K562 (cell line): ENCODE measurements at regions not wholly inside any gene's neighbourhood (a gene's known extent, or its start where the extent isn't known, plus 50 kb on each side); places are given as distances from the start of the nearest gene placed in this dataset.

ENCODE experiments used
- ATAC-seq: fragments of 200-7000 bp; cut with Tn5 transposase; 3 replicates; pipeline ENCODE4 v1.9.1; 2020; ENCODE audit warnings: moderate library complexity
- BruUV-seq: library from RNA; stranded (reverse); fragments of 400-500 nt; replicated peaks from 2 replicates; lab custom pipeline; 2021; lab: Mats Ljungman, UMichigan
- CTCF ChIA-PET: fragments of 300-600 bp; formaldehyde crosslinking; extraction: SDS; loops from one replicate; lab custom pipeline; 2021; ENCODE audit warnings: low intra/inter-chr PET ratio; lab: Yijun Ruan, JAX
- POLR2A ChIA-PET: fragments of 300-600, 350-650 bp; sonication (Branson Sonifier 250); formaldehyde crosslinking; extraction: SDS; loops from one replicate; lab custom pipeline; 2021; ENCODE audit warnings: antibody characterized with exemption, inconsistent platforms; lab: Yijun Ruan, JAX
- DNase-seq, 4 experiments: peaks; one replicate each; pipeline versions ENCODE4 v3.0.0 to v3.0.0-alpha.2; 2011 to 2018; ENCODE audit warnings: low spot score in 3 of 4, mixed read lengths in 3 of 4; ENCODE audit errors: extremely low read depth in 1 of 4
- FAIRE-seq: peaks from 2 replicates; lab custom pipeline; 2011; peaks lifted over from hg19 to GRCh38; lab: Jason Lieb, UNC
- H2AFZ ChIP-seq: 2 replicates; pipeline ENCODE4 v1.6.0; 2011; ENCODE audit warnings: low read depth, low read length, control low read depth, inconsistent platforms
- H3K27ac ChIP-seq: fragments of 200-600 bp; 3 replicates; pipeline ENCODE4 v1.8.0; 2011; ENCODE audit warnings: low read depth, mild to moderate bottlenecking, control low read depth, inconsistent platforms, low read length, moderate library complexity, mixed read lengths; ENCODE audit errors: extremely low read depth
- H3K27me3 ChIP-seq, 2 experiments: fragments of 300-600 bp in 1 of 2; 2 replicates in 1 of 2; 3 replicates in 1 of 2; pipeline versions ENCODE4 v1.6.0 to v1.8.0; 2011; ENCODE audit warnings: inconsistent platforms in 2 of 2, low read length in 2 of 2, mild to moderate bottlenecking in 1 of 2, mixed read lengths in 1 of 2, moderate library complexity in 1 of 2; ENCODE audit not compliant: control insufficient read depth in 2 of 2, insufficient read depth in 2 of 2
- H3K36me3 ChIP-seq: fragments of 300-600 bp; 3 replicates; pipeline ENCODE4 v1.8.0; 2011; ENCODE audit warnings: mild to moderate bottlenecking, low read length, inconsistent platforms; ENCODE audit not compliant: control insufficient read depth, insufficient read depth
- H3K4me1 ChIP-seq, 2 experiments: fragments of 200-600 bp in 1 of 2; replicated peaks in 1 of 2; 2 replicates in 1 of 2; 3 replicates in 1 of 2; pipeline versions ENCODE4 v1.5.1 to v1.8.0; 2011; ENCODE audit warnings: inconsistent platforms in 2 of 2, low read length in 2 of 2, mild to moderate bottlenecking in 1 of 2, mixed read lengths in 1 of 2, moderate library complexity in 1 of 2; ENCODE audit not compliant: control insufficient read depth in 2 of 2, insufficient read depth in 2 of 2
- H3K4me2 ChIP-seq: 2 replicates; pipeline ENCODE4 v1.6.1; 2011; ENCODE audit warnings: low read length, control low read depth, inconsistent platforms, mixed read lengths; ENCODE audit not compliant: insufficient read depth
- H3K4me3 ChIP-seq: fragments of 200-600 bp; sonication (generic), shearing (Covaris generic); 2 replicates; pipeline ENCODE4 v1.5.1; 2016; ENCODE audit warnings: control low read depth, inconsistent platforms
- H3K79me2 ChIP-seq: fragments of 200-600 bp; 3 replicates; pipeline ENCODE4 v1.8.0; 2011; ENCODE audit warnings: low read length, inconsistent platforms; ENCODE audit not compliant: control insufficient read depth, insufficient read depth
- H3K9ac ChIP-seq, 2 experiments: 2 replicates each; pipeline versions ENCODE4 v1.6.0 to v1.6.1; 2011; ENCODE audit warnings: low read depth in 2 of 2, low read length in 2 of 2, control low read depth in 1 of 2, inconsistent platforms in 1 of 2, mild to moderate bottlenecking in 1 of 2, mixed read lengths in 1 of 2; ENCODE audit not compliant: insufficient read depth in 1 of 2
- H3K9me1 ChIP-seq: one replicate; pipeline ENCODE4 v1.6.0; 2011; ENCODE audit warnings: inconsistent platforms, mild to moderate bottlenecking, low read length, moderate library complexity; ENCODE audit not compliant: control insufficient read depth, insufficient read depth
- H3K9me3 ChIP-seq: replicated peaks from 2 replicates; pipeline ENCODE4 v1.5.1; 2011; ENCODE audit warnings: low read depth, low read length, inconsistent platforms; ENCODE audit not compliant: control insufficient read depth, insufficient read depth
- H4K20me1 ChIP-seq: replicated peaks from 2 replicates; pipeline ENCODE4 v1.6.1; 2011; ENCODE audit warnings: low read length, inconsistent platforms, mixed read lengths; ENCODE audit not compliant: control insufficient read depth, insufficient read depth
- BACH1 ChIP-seq: fragments of 200-800 bp; sonication (Bioruptor generic); IDR thresholded peaks from 2 replicates; pipeline ENCODE4 v1.6.1; 2016; ENCODE audit warnings: missing genetic modification characterization, missing compliant biosample characterization
- CBX3 ChIP-seq, 2 experiments: IDR thresholded peaks; 1 replicate in 1 of 2; 2 replicates in 1 of 2; pipeline ENCODE4 v1.6.1; 2012; ENCODE audit warnings: inconsistent platforms in 2 of 2, low read length in 2 of 2, borderline replicate concordance in 1 of 2, control low read depth in 1 of 2
- DACH1 ChIP-seq: fragments of 450-650 bp; IDR thresholded peaks from 2 replicates; pipeline ENCODE4 v1.6.1; 2018; ENCODE audit not compliant: partially characterized antibody
- ETS2 ChIP-seq: IDR thresholded peaks from 2 replicates; pipeline ENCODE4 v1.6.1; 2016; ENCODE audit warnings: borderline replicate concordance, missing genetic modification characterization, mild to moderate bottlenecking, moderate library complexity, missing compliant biosample characterization; ENCODE audit not compliant: poor library complexity, severe bottlenecking
- GATA2 ChIP-seq: sonication (generic); formaldehyde crosslinking; IDR thresholded peaks from 2 replicates; pipeline ENCODE4 v1.4.0; 2020; ENCODE audit warnings: mild to moderate bottlenecking, missing genetic modification reagents
- MCM2 ChIP-seq: fragments of 450-650 bp; IDR thresholded peaks from 2 replicates; pipeline ENCODE4 v1.6.1; 2017; ENCODE audit warnings: low read depth, mild to moderate bottlenecking
- MLX ChIP-seq, 2 experiments: fragments of 450-650 bp in 1 of 2; sonication (generic) in 1 of 2; formaldehyde crosslinking; conservative IDR thresholded peaks; 2 replicates each; pipeline versions ENCODE4 v1.4.0 to v1.8.1; 2020 to 2022; ENCODE audit warnings: mild to moderate bottlenecking in 1 of 2, missing genetic modification reagents in 1 of 2
- NCOA6 ChIP-seq: fragments of 450-650 bp; IDR thresholded peaks from 2 replicates; pipeline ENCODE4 v1.6.1; 2017; ENCODE audit warnings: mild to moderate bottlenecking
- SAFB ChIP-seq: fragments of 200-400 bp; formaldehyde crosslinking; IDR thresholded peaks from 2 replicates; pipeline ENCODE4 v1.6.1; 2017; ENCODE audit warnings: low read depth, low read length, borderline replicate concordance
- ZBED1 ChIP-seq: IDR thresholded peaks from 2 replicates; pipeline ENCODE4 v1.6.1; 2014
- ZFP1 ChIP-seq: fragments of 450-650 bp; formaldehyde crosslinking; IDR thresholded peaks from 2 replicates; pipeline ENCODE4 v1.4.0; 2020; ENCODE audit warnings: mild to moderate bottlenecking, mixed read lengths
- ZNF133 ChIP-seq: fragments of 250-450 bp; sonication (Bioruptor Pico); IDR thresholded peaks from 2 replicates; pipeline ENCODE4 v1.4.0; 2020; ENCODE audit warnings: mild to moderate bottlenecking
- ZNF174 ChIP-seq: fragments of 250-450 bp; sonication (Bioruptor Pico); IDR thresholded peaks from 2 replicates; pipeline ENCODE4 v1.4.0; 2020; ENCODE audit warnings: mild to moderate bottlenecking
- ZNF175 ChIP-seq: fragments of 200-800 bp; sonication (Bioruptor generic); IDR thresholded peaks from 2 replicates; pipeline ENCODE4 v1.6.1; 2016; ENCODE audit warnings: low read depth, mild to moderate bottlenecking, missing genetic modification characterization, missing compliant biosample characterization
- ZNF354B ChIP-seq: fragments of 250-450 bp; sonication (Bioruptor Pico); IDR thresholded peaks from 2 replicates; pipeline ENCODE4 v1.4.0; 2020
- ZNF766 ChIP-seq: fragments of 200-800 bp; sonication (Bioruptor generic); conservative IDR thresholded peaks from 2 replicates; pipeline ENCODE4 v1.6.1; 2016; ENCODE audit warnings: missing genetic modification characterization, missing compliant biosample characterization
- WGBS: fragments of 100-300 bp; shearing (Covaris generic); methylation state at CpG from one replicate; pipeline ENCODE4 v1.1.6; 2016; ENCODE audit warnings: low coverage, mixed read lengths; ENCODE audit not compliant: insufficient coverage; ENCODE audit errors: missing lambda C conversion rate; 5-methylcytosine and 5-hydroxymethylcytosine counted together
- in situ Hi-C: fragments of 300-500 bp; cut with MboI; formaldehyde crosslinking; loops from 4 replicates; pipeline ENCODE4 v1.15.0; 2018; ENCODE audit warnings: inconsistent platforms, mixed read lengths
- intact Hi-C: fragments of 100-400 bp; cut with micrococcal nuclease; formaldehyde crosslinking; loops from 2 replicates; pipeline ENCODE4 v1.14.2; 2022

- peaks cover 0 to 5% of the 10 kb centered on the region in 2 experiments; a peak in 2 of 5 replicates for H3K4me1 ChIP-seq
- H3K79me2 ChIP-seq = no peaks in the 10 kb centered on the region
- H3K9ac ChIP-seq = no peak overlapping the region
- H3K4me3 ChIP-seq = no peak overlapping the region
- POLR2A ChIA-PET = no interaction called here
- no peaks in the 10 kb centered on the region for H3K36me3 ChIP-seq
- H2AFZ ChIP-seq = no peak overlapping the region
- 7% methylated on average over 18 of the region's 18 CpGs for WGBS
- no peaks in the 10 kb centered on the region for H3K9me1 ChIP-seq
- FAIRE-seq (no peak), DNase-seq (no peak), ATAC-seq (no peak)
- BruUV-seq = no TSS peak
- H3K9me3 ChIP-seq = no peaks in the 10 kb centered on the region
- H3K27ac ChIP-seq = no peak overlapping the region
- intact Hi-C loops = no loop called here
- no peaks in the 10 kb centered on the region; the same call in 1 of the 2 replicates for H4K20me1 ChIP-seq
- no peak for TF ChIP-seq CBX3 (IDR thresholded peaks at IDR 0.05; ENCODE audit: borderline replicate concordance in 1 of 2, low read length in 2 of 2)
- TF ChIP-seq NCOA6 = no peak
- no peak for TF ChIP-seq BACH1 (tag)
- TF ChIP-seq ZNF354B (CRISPR knock-in tag) = no peak
- TF ChIP-seq MCM2 = no peak
- TF ChIP-seq SAFB = no peak
- TF ChIP-seq DACH1 = no peak
- no peak for TF ChIP-seq ZNF133
- TF ChIP-seq ZFP1 = no peak
- TF ChIP-seq MLX (CRISPR knock-in tag; conservative IDR thresholded peaks at IDR 0.05) = no peak
- TF ChIP-seq ZBED1 = no peak
- TF ChIP-seq ZNF174 = no peak
- no peak for TF ChIP-seq ETS2 (tag)
- no peak for TF ChIP-seq GATA2
- no peak for TF ChIP-seq ZNF175 (CRISPR knock-in tag)
- TF ChIP-seq ZNF766 (CRISPR knock-in tag) = no peak
- TF ChIP-seq, all 486 proteins: peak for 0
- Histone ChIP-seq H3K27me3 (peaks cover 17 to 71% of the 10 kb centered on the region in 2 experiments; a peak in 4 of 5 replicates), H3K4me2 (no peak overlapping the region)
- in situ Hi-C loops = no loop called here
- CTCF ChIA-PET = no interaction called here
Measured at GRCh38 chr16:86707171-86707570, 128.8 kb downstream of the FOXL1 start.
